A549 (cell line): ENCODE measurements at regions not wholly inside any gene's neighbourhood (a gene's known extent, or its start where the extent isn't known, plus 50 kb on each side); places are given as distances from the start of the nearest gene placed in this dataset.

Experiments
- ATAC-seq, 2 experiments: fragments of 200-7000 bp in 1 of 2; fragments of >200 bp in 1 of 2; cut with Nextera tagmentation in 1 of 2; cut with Tn5 transposase in 1 of 2; 3 replicates each; pipeline versions ENCODE4 v1.8.0 to v1.9.1; 2018 to 2020; ENCODE audit warnings: mild to moderate bottlenecking in 1 of 2, moderate library complexity in 1 of 2
- CTCF ChIA-PET: fragments of 300-600 bp; sonication (Branson Sonifier 250); formaldehyde crosslinking; extraction: SDS; loops from one replicate; lab custom pipeline; 2021; ENCODE audit warnings: antibody characterized with exemption, inconsistent platforms; lab: Yijun Ruan, JAX
- POLR2A ChIA-PET: fragments of 350-600 bp; formaldehyde crosslinking; extraction: SDS; loops from one replicate; lab custom pipeline; 2021; ENCODE audit warnings: antibody characterized with exemption, inconsistent platforms; lab: Yijun Ruan, JAX
- DNase-seq, 2 experiments: peaks; one replicate each; pipeline versions ENCODE4 v3.0.0 to v3.0.0-alpha.2; 2011 to 2016; ENCODE audit warnings: low read depth in 1 of 2, low spot score in 1 of 2
- FAIRE-seq: peaks from 2 replicates; lab custom pipeline; 2011; peaks lifted over from hg19 to GRCh38; lab: Jason Lieb, UNC
- H3K27ac ChIP-seq, 2 experiments: fragments of >200 bp; sonication (Bioruptor Twin); formaldehyde crosslinking; 3 replicates each; pipeline ENCODE4 v1.5.1; 2016 to 2017
- H3K4me1 ChIP-seq: fragments of >200 bp; sonication (Bioruptor Twin); formaldehyde crosslinking; 3 replicates; pipeline ENCODE4 v1.6.1; 2016
- H3K4me2 ChIP-seq: fragments of >200 bp; sonication (Bioruptor Twin); formaldehyde crosslinking; 3 replicates; pipeline ENCODE4 v1.6.1; 2016
- H3K4me3 ChIP-seq: fragments of >200 bp; sonication (Bioruptor Twin); formaldehyde crosslinking; 3 replicates; pipeline ENCODE4 v1.5.1; 2016
- H3K9me3 ChIP-seq: fragments of >200 bp; sonication (Bioruptor Twin); formaldehyde crosslinking; 3 replicates; pipeline ENCODE4 v1.6.1; 2016
- BCL3 ChIP-seq: fragments of >200 bp; sonication (Bioruptor Twin); formaldehyde crosslinking; IDR thresholded peaks from 3 replicates; pipeline ENCODE4 v1.6.1; 2016
- CBX8 ChIP-seq: fragments of 200-600 bp; sonication (generic); IDR thresholded peaks from 2 replicates; pipeline ENCODE4 v1.6.1; 2016
- CHD2 ChIP-seq: fragments of 150-350 bp; IDR thresholded peaks from 2 replicates; pipeline ENCODE4 v1.6.1; 2014; ENCODE audit warnings: low read length; ENCODE audit not compliant: partially characterized antibody
- E2F6 ChIP-seq: IDR thresholded peaks from 2 replicates; pipeline ENCODE4 v1.6.1; 2012; ENCODE audit warnings: low read depth, borderline replicate concordance
- EHF ChIP-seq: fragments of 250-450 bp; sonication (Bioruptor Pico); IDR thresholded peaks from 2 replicates; pipeline ENCODE4 v1.5.0; 2020; ENCODE audit warnings: mild to moderate bottlenecking
- EP300 ChIP-seq, 2 experiments: fragments of >200 bp; sonication (Bioruptor Twin); formaldehyde crosslinking; IDR thresholded peaks; 2 replicates in 1 of 2; 3 replicates in 1 of 2; pipeline ENCODE4 v1.6.1; 2016 to 2017
- GATA3 ChIP-seq: IDR thresholded peaks from 2 replicates; pipeline ENCODE4 v1.6.1; 2012; ENCODE audit warnings: borderline replicate concordance
- HDAC2 ChIP-seq: fragments of 200-600 bp; sonication (generic); IDR thresholded peaks from 2 replicates; pipeline ENCODE4 v1.6.1; 2016
- HEYL ChIP-seq: fragments of 250-450 bp; sonication (Bioruptor Pico); IDR thresholded peaks from 2 replicates; pipeline ENCODE4 v1.8.0; 2021; ENCODE audit warnings: mild to moderate bottlenecking, moderate library complexity
- HOXA7 ChIP-seq: fragments of 250-450 bp; sonication (Bioruptor Pico); IDR thresholded peaks from 2 replicates; pipeline ENCODE4 v1.5.0; 2020; ENCODE audit warnings: mild to moderate bottlenecking, moderate library complexity
- HOXB13 ChIP-seq: fragments of 250-450 bp; sonication (Bioruptor Pico); IDR thresholded peaks from 2 replicates; pipeline ENCODE4 v1.5.0; 2020; ENCODE audit warnings: low read depth, mild to moderate bottlenecking, moderate library complexity
- HOXB5 ChIP-seq: fragments of 250-450 bp; sonication (Bioruptor Pico); IDR thresholded peaks from 2 replicates; pipeline ENCODE4 v1.5.0; 2020; ENCODE audit warnings: mild to moderate bottlenecking, moderate library complexity
- JUN ChIP-seq, 2 experiments: fragments of >200 bp; sonication (Bioruptor Twin); formaldehyde crosslinking; IDR thresholded peaks; 2 replicates in 1 of 2; 3 replicates in 1 of 2; pipeline ENCODE4 v1.6.1; 2016 to 2017
- MYC ChIP-seq: IDR thresholded peaks from 2 replicates; pipeline ENCODE4 v1.6.1; 2012; ENCODE audit warnings: mild to moderate bottlenecking, inconsistent platforms, low read length, improper control_type of control experiment, borderline replicate concordance
- PHF8 ChIP-seq: fragments of 200-600 bp; sonication (generic); IDR thresholded peaks from 2 replicates; pipeline ENCODE4 v1.6.1; 2016; ENCODE audit warnings: low read depth, mild to moderate bottlenecking, antibody characterized with exemption, moderate library complexity, borderline replicate concordance
- POLR2AphosphoS2 ChIP-seq: conservative IDR thresholded peaks from 2 replicates; pipeline ENCODE4 v1.6.1; 2012; ENCODE audit warnings: low read length, improper control_type of control experiment, inconsistent platforms
- RAD21 ChIP-seq, 2 experiments: fragments of >200 bp in 1 of 2; sonication (Bioruptor Twin) in 1 of 2; formaldehyde crosslinking in 1 of 2; IDR thresholded peaks in 1 of 2; conservative IDR thresholded peaks in 1 of 2; 2 replicates in 1 of 2; 3 replicates in 1 of 2; pipeline ENCODE4 v1.6.1; 2012 to 2018; ENCODE audit warnings: inconsistent platforms in 1 of 2
- RNF2 ChIP-seq: fragments of 200-600 bp; sonication (generic); IDR thresholded peaks from 2 replicates; pipeline ENCODE4 v1.6.1; 2016; ENCODE audit warnings: low read depth, mild to moderate bottlenecking, antibody characterized with exemption, moderate library complexity, borderline replicate concordance
- TFCP2L1 ChIP-seq: fragments of 250-450 bp; sonication (Bioruptor Pico); IDR thresholded peaks from 2 replicates; pipeline ENCODE4 v1.5.0; 2021; ENCODE audit warnings: mild to moderate bottlenecking
- ZSCAN20 ChIP-seq: fragments of 250-450 bp; sonication (Bioruptor Pico); IDR thresholded peaks from 2 replicates; pipeline ENCODE4 v1.8.0; 2022; ENCODE audit warnings: mild to moderate bottlenecking, moderate library complexity
- WGBS: methylation state at CpG from one replicate; pipeline ENCODE4 v1.1.6; 2017; ENCODE audit errors: missing lambda C conversion rate; 5-methylcytosine and 5-hydroxymethylcytosine counted together
- TF ChIP-seq, protein P1 (sequence below): IDR thresholded peaks from 2 replicates; pipeline ENCODE4 v1.6.1; 2012
- TF ChIP-seq, protein P2 (sequence below): IDR thresholded peaks from 2 replicates; pipeline ENCODE4 v1.6.1; 2012
- TF ChIP-seq, protein P3 (sequence below): fragments of 150-350 bp; IDR thresholded peaks from 2 replicates; pipeline ENCODE4 v1.6.1; 2014; ENCODE audit warnings: low read depth, mild to moderate bottlenecking, low read length

DNA sequence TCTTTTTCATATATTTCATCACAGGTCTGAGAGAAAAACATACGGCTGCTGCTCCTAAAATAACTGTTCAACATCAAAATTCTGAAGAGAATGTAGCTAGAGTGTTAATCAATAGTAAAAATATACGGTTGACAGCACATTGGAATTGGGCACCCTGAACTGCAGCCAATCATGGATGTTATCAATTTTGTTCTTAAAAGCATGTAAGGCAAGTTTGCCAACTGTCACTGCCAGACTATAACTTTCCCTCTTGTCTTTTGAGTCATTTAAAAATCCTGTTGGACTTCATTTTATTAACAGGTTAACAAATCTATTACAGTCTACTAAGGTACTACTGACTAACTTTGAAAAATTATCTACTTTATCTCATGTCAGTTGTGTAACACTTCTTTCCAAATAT is 592.8 kb downstream of the HACE1 start:
- no peak for FAIRE-seq
- Histone ChIP-seq H3K4me1 (no peaks in the 10 kb centered on the region), H3K27ac (no peak overlapping the region), H3K9me3 (no peaks in the 10 kb centered on the region), H3K4me3 (no peak overlapping the region), H3K4me2 (no peak overlapping the region)
- ChIA-PET CTCF (no interaction called here), POLR2A (no interaction called here)
- TF ChIP-seq CHD2, result no peak
- no peak for TF ChIP-seq PHF8
- TF ChIP-seq HEYL (CRISPR knock-in tag), result no peak
- no peak for TF ChIP-seq HDAC2
- no peak for TF ChIP-seq BCL3
- WGBS, result 4% methylated on average over 2 of the region's 2 CpGs
- DNase-seq, result no peak
- ATAC-seq, result no peak

DNA sequence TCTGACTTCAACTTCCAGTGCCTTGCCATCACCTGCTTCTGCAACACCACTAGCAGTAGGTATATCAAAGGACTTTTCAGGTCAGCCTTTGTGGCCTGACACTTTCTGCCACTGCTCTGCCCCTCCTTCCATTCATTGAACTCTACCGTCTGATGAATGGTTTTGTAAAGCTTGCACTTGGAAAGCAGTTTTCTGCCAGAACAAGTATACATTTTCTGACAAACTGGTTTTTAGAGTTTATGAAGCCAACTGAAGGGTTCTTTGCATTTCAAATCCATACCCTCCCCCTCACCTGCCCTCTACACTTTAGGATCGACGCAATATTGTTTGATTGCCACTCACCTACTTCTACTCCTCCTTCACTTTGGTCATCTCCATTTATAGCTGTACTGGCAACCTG is 603.1 kb downstream of the HACE1 start:
- DNase-seq (no peak), FAIRE-seq (no peak), ATAC-seq (no peak)
- Histone ChIP-seq H3K4me1 (no peaks in the 10 kb centered on the region), H3K27ac (no peak overlapping the region), H3K4me2 (no peak overlapping the region), H3K9me3 (no peaks in the 10 kb centered on the region)
- ChIA-PET CTCF (no interaction called here), POLR2A (no interaction called here)
- WGBS, result 44% methylated on average over 3 of the region's 3 CpGs
- TF ChIP-seq POLR2AphosphoS2 (no peak), HEYL (CRISPR knock-in tag) (no peak), HOXB5 (CRISPR knock-in tag) (no peak), E2F6 (no peak), HOXA7 (no peak), BCL3 (no peak), RAD21 (conservative IDR thresholded peaks at IDR 0.05 in 1 of 2, IDR thresholded peaks at IDR 0.05 in 1 of 2) (no peak), EHF (CRISPR knock-in tag) (no peak), RNF2 (no peak), ZSCAN20 (CRISPR knock-in tag) (no peak), MYC (no peak), CBX8 (no peak), EP300 (IDR thresholded peaks at IDR 0.05) (no peak), GATA3 (no peak), TFCP2L1 (CRISPR knock-in tag) (no peak), JUN (IDR thresholded peaks at IDR 0.05) (no peak), HOXB13 (CRISPR knock-in tag) (no peak)
- TF ChIP-seq, protein P1, sequence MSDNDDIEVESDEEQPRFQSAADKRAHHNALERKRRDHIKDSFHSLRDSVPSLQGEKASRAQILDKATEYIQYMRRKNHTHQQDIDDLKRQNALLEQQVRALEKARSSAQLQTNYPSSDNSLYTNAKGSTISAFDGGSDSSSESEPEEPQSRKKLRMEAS, result no peak
- TF ChIP-seq, protein P2, sequence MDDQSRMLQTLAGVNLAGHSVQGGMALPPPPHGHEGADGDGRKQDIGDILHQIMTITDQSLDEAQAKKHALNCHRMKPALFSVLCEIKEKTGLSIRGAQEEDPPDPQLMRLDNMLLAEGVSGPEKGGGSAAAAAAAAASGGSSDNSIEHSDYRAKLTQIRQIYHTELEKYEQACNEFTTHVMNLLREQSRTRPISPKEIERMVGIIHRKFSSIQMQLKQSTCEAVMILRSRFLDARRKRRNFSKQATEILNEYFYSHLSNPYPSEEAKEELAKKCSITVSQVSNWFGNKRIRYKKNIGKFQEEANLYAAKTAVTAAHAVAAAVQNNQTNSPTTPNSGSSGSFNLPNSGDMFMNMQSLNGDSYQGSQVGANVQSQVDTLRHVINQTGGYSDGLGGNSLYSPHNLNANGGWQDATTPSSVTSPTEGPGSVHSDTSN, result no peak
- TF ChIP-seq, protein P3, sequence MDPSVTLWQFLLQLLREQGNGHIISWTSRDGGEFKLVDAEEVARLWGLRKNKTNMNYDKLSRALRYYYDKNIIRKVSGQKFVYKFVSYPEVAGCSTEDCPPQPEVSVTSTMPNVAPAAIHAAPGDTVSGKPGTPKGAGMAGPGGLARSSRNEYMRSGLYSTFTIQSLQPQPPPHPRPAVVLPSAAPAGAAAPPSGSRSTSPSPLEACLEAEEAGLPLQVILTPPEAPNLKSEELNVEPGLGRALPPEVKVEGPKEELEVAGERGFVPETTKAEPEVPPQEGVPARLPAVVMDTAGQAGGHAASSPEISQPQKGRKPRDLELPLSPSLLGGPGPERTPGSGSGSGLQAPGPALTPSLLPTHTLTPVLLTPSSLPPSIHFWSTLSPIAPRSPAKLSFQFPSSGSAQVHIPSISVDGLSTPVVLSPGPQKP, result no peak
- TF ChIP-seq, all 56 proteins: peak for 0
- H3K4me3 ChIP-seq, result no peak overlapping the region
